Stomach (tissue), 8 donors: ENCODE measurements at regions not wholly inside any gene's neighbourhood (a gene's known extent, or its start where the extent isn't known, plus 50 kb on each side); places are given as distances from the start of the nearest gene placed in this dataset.

Source experiments
- DNase-seq, 2 donors: peaks; one replicate each; pipeline versions ENCODE4 v3.0.0 to v3.0.0-alpha.2; 2013 to 2019
- H3K27ac ChIP-seq, 5 donors: fragments of 200-600 bp in 4 of 5; sonication (generic) in 4 of 5; one replicate each; pipeline ENCODE4 v1.5.1; 2013 to 2019; ENCODE audit warnings: mild to moderate bottlenecking in 1 of 5, moderate library complexity in 1 of 5
- H3K27me3 ChIP-seq, 3 donors: fragments of 200-600 bp; sonication (generic); one replicate each; pipeline ENCODE4 v1.5.1; 2017 to 2019; ENCODE audit warnings: mixed run types in 1 of 3
- H3K36me3 ChIP-seq, 4 donors: fragments of 200-600 bp; sonication (generic); 1 replicate in 3 of 4; 2 replicates in 1 of 4; pipeline ENCODE4 v1.5.1; 2016 to 2019
- H3K4me1 ChIP-seq, 4 donors: fragments of 200-600 bp; sonication (generic); one replicate each; pipeline ENCODE4 v1.5.1; 2016 to 2019
- H3K4me3 ChIP-seq, 4 donors: fragments of 200-600 bp; sonication (generic) in 3 of 4; one replicate each; pipeline ENCODE4 v1.5.1; 2016 to 2019; ENCODE audit warnings: mild to moderate bottlenecking in 1 of 4
- H3K9me3 ChIP-seq, 4 donors: fragments of 200-600 bp; sonication (generic); one replicate each; pipeline ENCODE4 v1.5.1; 2016 to 2019
- CTCF ChIP-seq, 7 experiments: fragments of 450-650 bp in 4 of 7; fragments of 200-600 bp in 3 of 7; sonication (generic) in 3 of 7; IDR thresholded peaks; one replicate each; pipeline ENCODE4 v1.5.1; 2016 to 2019; ENCODE audit warnings: antibody characterized with exemption in 7 of 7, control low read depth in 2 of 7, mild to moderate bottlenecking in 1 of 7
- EP300 ChIP-seq: sonication (generic); formaldehyde crosslinking; IDR thresholded peaks from one replicate; pipeline ENCODE4 v1.6.1; 2017; ENCODE audit warnings: antibody characterized with exemption
- POLR2A ChIP-seq, 4 donors: fragments of 450-650 bp; IDR thresholded peaks; one replicate each; pipeline ENCODE4 v1.6.1; 2016; ENCODE audit warnings: antibody characterized with exemption in 4 of 4, control low read depth in 2 of 4, mild to moderate bottlenecking in 1 of 4, moderate library complexity in 1 of 4
- POLR2AphosphoS5 ChIP-seq, 3 donors: sonication (generic); formaldehyde crosslinking; IDR thresholded peaks; one replicate each; pipeline ENCODE4 v1.6.1; 2016; ENCODE audit warnings: antibody characterized with exemption in 3 of 3
- WGBS, 5 donors: extraction: QIAGEN DNeasy Blood & Tissue Kit in 3 of 5; methylation state at CpG; one replicate each; pipeline versions ENCODE4 v1.1.5 to v1.1.7; 2013 to 2018; 5-methylcytosine and 5-hydroxymethylcytosine counted together
- intact Hi-C: fragments of 100-400 bp; cut with DNase I; formaldehyde crosslinking; loops from one replicate; pipeline ENCODE4 v1.15.1; 2023; ENCODE audit warnings: low total_unique reads
- donor health status: healthy with polysubstance abuse.
- donor health status: Bipolar disorder and iron deficiency.
- donor health status: healthy.

- Histone ChIP-seq H3K36me3 (no peaks in the 10 kb centered on the region), H3K4me3 (no peak overlapping the region), H3K4me1 (peaks cover 0 to 19% (median 2%) of the 10 kb centered on the region in 4 donors), H3K27me3 (no peaks in the 10 kb centered on the region), H3K27ac (no peak overlapping the region), H3K9me3 (no peaks in the 10 kb centered on the region)
- DNase-seq: no peak
- intact Hi-C loops: no loop called here
- 89 to 98% (median 92%) methylated on average over 1 of the region's 1 CpG for WGBS, 5 donors
- TF ChIP-seq CTCF (IDR thresholded peaks at IDR 0.05): no peak
- TF ChIP-seq EP300: no peak
- TF ChIP-seq POLR2AphosphoS5 (IDR thresholded peaks at IDR 0.05): no peak
- no peak for TF ChIP-seq POLR2A (IDR thresholded peaks at IDR 0.05)
These were observed 77.9 kb upstream of the GLS start for GRCh38 chr2:190802626-190803209.

- no peaks in the 10 kb centered on the region for H3K36me3 ChIP-seq
- no peaks in the 10 kb centered on the region for H3K27me3 ChIP-seq
- WGBS, 5 donors: 31 to 40% (median 36%) methylated on average over 5 of the region's 5 CpGs
- H3K27ac ChIP-seq: no peak overlapping the region
- DNase-seq: peak in 1 of 2 donors; percentile 55
- no peak overlapping the region for H3K4me3 ChIP-seq
- no peaks in the 10 kb centered on the region for H3K9me3 ChIP-seq
- H3K4me1 ChIP-seq: peaks cover 0 to 19% (median 2%) of the 10 kb centered on the region in 4 donors
- TF ChIP-seq EP300: no peak
- peak in 5 of 7 experiments; percentile 44 to 62 (median 48) for TF ChIP-seq CTCF (IDR thresholded peaks at IDR 0.05)
- intact Hi-C loops: no loop called here
These were observed 76.3 kb upstream of the GLS start for GRCh38 chr2:190804182-190804795.

- no peak overlapping the region for H3K4me3 ChIP-seq
- H3K36me3 ChIP-seq: no peaks in the 10 kb centered on the region
- H3K9me3 ChIP-seq: no peaks in the 10 kb centered on the region
- H3K4me1 ChIP-seq: peaks cover 0 to 18% (median 2%) of the 10 kb centered on the region in 4 donors
- H3K27ac ChIP-seq: no peak overlapping the region
- TF ChIP-seq EP300 (no peak), POLR2AphosphoS5 (IDR thresholded peaks at IDR 0.05) (no peak), CTCF (IDR thresholded peaks at IDR 0.05) (no peak), POLR2A (IDR thresholded peaks at IDR 0.05) (no peak)
- 62 to 84% (median 81%) methylated on average over 1 of the region's 1 CpG for WGBS, 5 donors
- no peaks in the 10 kb centered on the region for H3K27me3 ChIP-seq
- DNase-seq: no peak
- intact Hi-C loops: no loop called here
These were observed 75.5 kb upstream of the GLS start for GRCh38 chr2:190805126-190805525.

GRCh38 chr2:190805843-190806242 is 74.8 kb upstream of the GLS start:
- H3K27ac ChIP-seq: no peak overlapping the region
- H3K4me1 ChIP-seq: peaks cover 0 to 11% (median 0%) of the 10 kb centered on the region in 4 donors
- H3K27me3 ChIP-seq: no peaks in the 10 kb centered on the region
- TF ChIP-seq POLR2A (IDR thresholded peaks at IDR 0.05) (no peak), CTCF (IDR thresholded peaks at IDR 0.05) (no peak), EP300 (no peak)
- no peaks in the 10 kb centered on the region for H3K36me3 ChIP-seq
- no peaks in the 10 kb centered on the region for H3K9me3 ChIP-seq
- DNase-seq: no peak
- H3K4me3 ChIP-seq: no peak overlapping the region
- intact Hi-C loops: no loop called here
- WGBS, 5 donors: 80 to 88% (median 81%) methylated on average over 3 of the region's 3 CpGs
